Sigmoid colon (tissue), 4 donors: ENCODE measurements at regions not wholly inside any gene's neighbourhood (a gene's known extent, or its start where the extent isn't known, plus 50 kb on each side); places are given as distances from the start of the nearest gene placed in this dataset.

Experiments used
- POLR2AphosphoS5 ChIP-seq, 4 donors: sonication (generic); formaldehyde crosslinking; IDR thresholded peaks; one replicate each; pipeline ENCODE4 v1.6.1; 2017; ENCODE audit warnings: antibody characterized with exemption in 4 of 4
- TF ChIP-seq, protein P1 (sequence below), 4 experiments: fragments of 450-650 bp in 3 of 4; fragments of 200-600 bp in 1 of 4; IDR thresholded peaks; one replicate each; pipeline ENCODE4 v1.5.1; 2016 to 2019; ENCODE audit warnings: antibody characterized with exemption in 4 of 4, mild to moderate bottlenecking in 3 of 4, moderate library complexity in 2 of 4

DNA sequence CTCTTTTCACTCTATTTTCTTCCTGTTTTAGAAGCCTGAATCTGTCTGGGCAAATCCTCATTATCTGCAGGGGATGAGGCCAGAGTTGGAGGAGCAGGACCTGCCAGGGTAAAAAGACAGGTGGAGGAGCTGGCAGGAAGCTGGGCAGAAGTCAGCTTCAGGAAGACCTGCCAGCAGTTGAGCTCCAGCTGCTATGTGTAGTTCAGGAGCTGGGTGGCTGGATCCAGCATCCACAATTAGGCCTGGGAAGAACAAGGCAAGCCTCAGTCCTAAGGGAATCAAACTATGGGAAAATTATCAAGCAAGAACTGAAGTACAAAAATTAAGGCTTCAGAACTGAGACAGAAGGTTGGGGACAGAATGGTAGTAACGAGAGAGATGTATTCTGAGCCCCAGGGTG, 174.0 kb downstream of the MREG start:
- TF ChIP-seq, protein P1, sequence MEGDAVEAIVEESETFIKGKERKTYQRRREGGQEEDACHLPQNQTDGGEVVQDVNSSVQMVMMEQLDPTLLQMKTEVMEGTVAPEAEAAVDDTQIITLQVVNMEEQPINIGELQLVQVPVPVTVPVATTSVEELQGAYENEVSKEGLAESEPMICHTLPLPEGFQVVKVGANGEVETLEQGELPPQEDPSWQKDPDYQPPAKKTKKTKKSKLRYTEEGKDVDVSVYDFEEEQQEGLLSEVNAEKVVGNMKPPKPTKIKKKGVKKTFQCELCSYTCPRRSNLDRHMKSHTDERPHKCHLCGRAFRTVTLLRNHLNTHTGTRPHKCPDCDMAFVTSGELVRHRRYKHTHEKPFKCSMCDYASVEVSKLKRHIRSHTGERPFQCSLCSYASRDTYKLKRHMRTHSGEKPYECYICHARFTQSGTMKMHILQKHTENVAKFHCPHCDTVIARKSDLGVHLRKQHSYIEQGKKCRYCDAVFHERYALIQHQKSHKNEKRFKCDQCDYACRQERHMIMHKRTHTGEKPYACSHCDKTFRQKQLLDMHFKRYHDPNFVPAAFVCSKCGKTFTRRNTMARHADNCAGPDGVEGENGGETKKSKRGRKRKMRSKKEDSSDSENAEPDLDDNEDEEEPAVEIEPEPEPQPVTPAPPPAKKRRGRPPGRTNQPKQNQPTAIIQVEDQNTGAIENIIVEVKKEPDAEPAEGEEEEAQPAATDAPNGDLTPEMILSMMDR (IDR thresholded peaks at IDR 0.05), result no peak
- TF ChIP-seq POLR2AphosphoS5 (IDR thresholded peaks at IDR 0.05), result no peak
